Esophagus (tissue), 2 donors: ENCODE measurements at regions not wholly inside any gene's neighbourhood (a gene's known extent, or its start where the extent isn't known, plus 50 kb on each side); places are given as distances from the start of the nearest gene placed in this dataset.
"Not testable (repeated sequence)": the region's sequence is repeated elsewhere in the genome, so short reads cannot be mapped to it uniquely, and the experiment has no call there.

Source experiments
- H3K27ac ChIP-seq, 2 donors: one replicate each; pipeline ENCODE4 v1.5.1; 2013; ENCODE audit warnings: low read depth in 2 of 2, mild to moderate bottlenecking in 2 of 2, inconsistent platforms in 1 of 2, low read length in 1 of 2, moderate library complexity in 1 of 2
- H3K27me3 ChIP-seq, 2 donors: one replicate each; pipeline ENCODE4 v1.6.1; 2013; ENCODE audit warnings: low read length in 2 of 2, control low read depth in 1 of 2, mild to moderate bottlenecking in 1 of 2; ENCODE audit not compliant: insufficient read depth in 2 of 2, control insufficient read depth in 1 of 2
- H3K36me3 ChIP-seq, 2 donors: one replicate each; pipeline ENCODE4 v1.6.1; 2013; ENCODE audit warnings: low read length in 1 of 2; ENCODE audit not compliant: control insufficient read depth in 2 of 2, insufficient read depth in 2 of 2
- H3K4me1 ChIP-seq, 2 donors: one replicate each; pipeline ENCODE4 v1.6.1; 2013; ENCODE audit warnings: low read length in 1 of 2; ENCODE audit not compliant: control insufficient read depth in 2 of 2, insufficient read depth in 2 of 2
- H3K4me3 ChIP-seq, 2 donors: one replicate each; pipeline ENCODE4 v1.5.1; 2013; ENCODE audit warnings: low read length in 2 of 2, mild to moderate bottlenecking in 2 of 2, low read depth in 1 of 2, moderate library complexity in 1 of 2
- H3K9me3 ChIP-seq, 2 donors: one replicate each; pipeline ENCODE4 v1.6.1; 2013; ENCODE audit warnings: mild to moderate bottlenecking in 2 of 2, low read depth in 1 of 2, low read length in 1 of 2, moderate library complexity in 1 of 2; ENCODE audit not compliant: control insufficient read depth in 2 of 2, insufficient read depth in 1 of 2
- WGBS, 2 donors: extraction: QIAGEN DNeasy Blood & Tissue Kit; methylation state at CpG; one replicate each; pipeline ENCODE4 v1.1.7; 2013; 5-methylcytosine and 5-hydroxymethylcytosine counted together
- donor health status: healthy with polysubstance abuse.
- donor health status: Bipolar disorder and iron deficiency.

- H3K4me1 ChIP-seq, H3K9me3 ChIP-seq, H3K27ac ChIP-seq, H3K27me3 ChIP-seq, H3K4me3 ChIP-seq, H3K36me3 ChIP-seq: not testable (repeated sequence)
- WGBS, 2 donors, result 79 to 92% methylated on average over 4 of the region's 4 CpGs
Observed at GRCh38 chr12:87579091-87579490, 450.1 kb downstream of the C12orf50 start.

GRCh38 chr12:87575906-87576305 is 453.3 kb downstream of the C12orf50 start:
- Histone ChIP-seq H3K4me1 (no peaks in the 10 kb centered on the region), H3K36me3 (no peaks in the 10 kb centered on the region), H3K27ac (no peak overlapping the region), H3K4me3 (no peak overlapping the region), H3K27me3 (no peaks in the 10 kb centered on the region), H3K9me3 (no peaks in the 10 kb centered on the region)
- WGBS, 2 donors, result 67 to 71% methylated on average over 2 of the region's 2 CpGs

- not testable (repeated sequence) for H3K9me3 ChIP-seq, H3K4me1 ChIP-seq, H3K27ac ChIP-seq, H3K27me3 ChIP-seq, H3K36me3 ChIP-seq, H3K4me3 ChIP-seq
- WGBS, 2 donors, result 85 to 87% methylated on average over 4 of the region's 4 CpGs
Observed at GRCh38 chr12:87566918-87567317, 462.3 kb downstream of the C12orf50 start.

- Histone ChIP-seq H3K9me3 (no peaks in the 10 kb centered on the region), H3K27ac (no peak overlapping the region), H3K36me3 (no peaks in the 10 kb centered on the region), H3K27me3 (no peaks in the 10 kb centered on the region), H3K4me1 (no peaks in the 10 kb centered on the region), H3K4me3 (no peak overlapping the region)
- 78% methylated on average over 5 of the region's 5 CpGs for WGBS, 2 donors
Observed at GRCh38 chr12:87556985-87557384, 472.2 kb downstream of the C12orf50 start.

- H3K36me3 ChIP-seq, H3K27me3 ChIP-seq, H3K4me1 ChIP-seq, H3K4me3 ChIP-seq, H3K27ac ChIP-seq, H3K9me3 ChIP-seq: not testable (repeated sequence)
- 74 to 80% methylated on average over 5 of the region's 5 CpGs for whole genome bisulfite sequencing, 2 donors
Observed at GRCh38 chr12:87531213-87531612, 498.0 kb downstream of the C12orf50 start.

- WGBS, 2 donors, result 72 to 74% methylated on average over 1 of the region's 1 CpG
Observed at GRCh38 chr12:87529413-87529812, 499.8 kb downstream of the C12orf50 start.

GRCh38 chr12:87520968-87521367 is 508.2 kb downstream of the C12orf50 start:
- Histone ChIP-seq H3K4me1 (peaks cover 0 to 3% of the 10 kb centered on the region in 2 donors), H3K27me3 (no peaks in the 10 kb centered on the region), H3K27ac (no peak overlapping the region), H3K4me3 (no peak overlapping the region), H3K36me3 (no peaks in the 10 kb centered on the region), H3K9me3 (no peaks in the 10 kb centered on the region)
- WGBS, 2 donors, result 70 to 87% methylated on average over 2 of the region's 2 CpGs

More at GRCh38 chr12:87529413-87529812, 499.8 kb downstream of the C12orf50 start:
- no peak overlapping the region for H3K27ac ChIP-seq
- H3K27me3 ChIP-seq, result no peaks in the 10 kb centered on the region
- no peaks in the 10 kb centered on the region for H3K36me3 ChIP-seq
- H3K9me3 ChIP-seq, result peaks cover 0 to 2% of the 10 kb centered on the region in 2 donors
- H3K4me1 ChIP-seq, result no peaks in the 10 kb centered on the region
- no peak overlapping the region for H3K4me3 ChIP-seq

- Histone ChIP-seq H3K4me1 (peaks cover 0 to 3% of the 10 kb centered on the region in 2 donors), H3K9me3 (no peaks in the 10 kb centered on the region), H3K36me3 (no peaks in the 10 kb centered on the region), H3K27me3 (no peaks in the 10 kb centered on the region), H3K27ac (no peak overlapping the region), H3K4me3 (no peak overlapping the region)
- 41 to 47% methylated on average over 1 of the region's 1 CpG for WGBS, 2 donors
Observed at GRCh38 chr12:87518481-87518880, 510.7 kb downstream of the C12orf50 start.

- Histone ChIP-seq H3K4me3 (no peak overlapping the region), H3K4me1 (peaks cover 0 to 3% of the 10 kb centered on the region in 2 donors), H3K36me3 (no peaks in the 10 kb centered on the region), H3K27me3 (no peaks in the 10 kb centered on the region), H3K9me3 (no peaks in the 10 kb centered on the region), H3K27ac (no peak overlapping the region)
- 47 to 68% methylated on average over 1 of the region's 1 CpG for WGBS, 2 donors
Observed at GRCh38 chr12:87518036-87518435, 511.2 kb downstream of the C12orf50 start.

GRCh38 chr12:87513536-87514280 is 515.5 kb downstream of the C12orf50 start:
- Histone ChIP-seq H3K27ac (no peak overlapping the region), H3K4me1 (peaks cover 0 to 3% of the 10 kb centered on the region in 2 donors), H3K27me3 (no peaks in the 10 kb centered on the region), H3K9me3 (no peaks in the 10 kb centered on the region), H3K4me3 (no peak overlapping the region), H3K36me3 (no peaks in the 10 kb centered on the region)
- 33 to 47% methylated on average over 2 of the region's 2 CpGs for WGBS, 2 donors
